ENCODE measurements at regions not wholly inside any gene's neighbourhood (a gene's known extent, or its start where the extent isn't known, plus 50 kb on each side); places are given as distances from the start of the nearest gene placed in this dataset.

DNA sequence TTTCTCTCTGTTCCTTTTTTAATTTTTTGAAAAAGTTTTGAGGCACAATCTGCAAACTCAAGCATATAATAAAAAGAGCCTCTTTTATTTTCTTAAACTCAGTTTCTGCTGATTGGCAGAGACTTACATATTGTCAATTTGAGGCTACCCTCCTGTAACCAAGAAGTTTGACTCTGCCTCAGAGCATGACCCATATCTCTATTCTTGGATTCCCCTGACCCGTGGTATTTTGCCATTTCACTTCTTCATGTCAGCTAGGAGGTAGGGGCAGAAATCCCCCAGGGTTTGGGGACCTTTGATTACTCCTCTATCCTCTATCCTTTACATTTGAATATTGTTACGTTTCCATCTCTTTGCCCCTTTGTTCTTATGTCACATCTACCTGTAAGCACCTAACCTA lies 479.1 kb upstream of the ALCAM start:
- no peaks in the 10 kb centered on the region for H3K4me1 ChIP-seq (ENCODE audit: control insufficient read depth in 2 of 3, insufficient read depth in 2 of 3, low read depth in 1 of 3, low read length in 3 of 3)
- H3K36me3 ChIP-seq (ENCODE audit: control insufficient read depth in 2 of 3, insufficient read depth in 3 of 3, low read length in 3 of 3): no peaks in the 10 kb centered on the region
- H3K9ac ChIP-seq (ENCODE audit: low read length in 3 of 3): no peak overlapping the region
- DNase-seq (no peak), FAIRE-seq (no peak)
- no peaks in the 10 kb centered on the region for H3K9me3 ChIP-seq (ENCODE audit: control insufficient read depth in 2 of 3, insufficient read depth in 1 of 3, low read length in 3 of 3)
- TF ChIP-seq, protein P1, sequence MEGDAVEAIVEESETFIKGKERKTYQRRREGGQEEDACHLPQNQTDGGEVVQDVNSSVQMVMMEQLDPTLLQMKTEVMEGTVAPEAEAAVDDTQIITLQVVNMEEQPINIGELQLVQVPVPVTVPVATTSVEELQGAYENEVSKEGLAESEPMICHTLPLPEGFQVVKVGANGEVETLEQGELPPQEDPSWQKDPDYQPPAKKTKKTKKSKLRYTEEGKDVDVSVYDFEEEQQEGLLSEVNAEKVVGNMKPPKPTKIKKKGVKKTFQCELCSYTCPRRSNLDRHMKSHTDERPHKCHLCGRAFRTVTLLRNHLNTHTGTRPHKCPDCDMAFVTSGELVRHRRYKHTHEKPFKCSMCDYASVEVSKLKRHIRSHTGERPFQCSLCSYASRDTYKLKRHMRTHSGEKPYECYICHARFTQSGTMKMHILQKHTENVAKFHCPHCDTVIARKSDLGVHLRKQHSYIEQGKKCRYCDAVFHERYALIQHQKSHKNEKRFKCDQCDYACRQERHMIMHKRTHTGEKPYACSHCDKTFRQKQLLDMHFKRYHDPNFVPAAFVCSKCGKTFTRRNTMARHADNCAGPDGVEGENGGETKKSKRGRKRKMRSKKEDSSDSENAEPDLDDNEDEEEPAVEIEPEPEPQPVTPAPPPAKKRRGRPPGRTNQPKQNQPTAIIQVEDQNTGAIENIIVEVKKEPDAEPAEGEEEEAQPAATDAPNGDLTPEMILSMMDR (IDR thresholded peaks at IDR 0.05; ENCODE audit: borderline replicate concordance, extremely low read depth, insufficient read depth): no peak
- H3K27me3 ChIP-seq (ENCODE audit: control insufficient read depth, insufficient read depth, low read length): no peaks in the 10 kb centered on the region
- H3K27ac ChIP-seq (ENCODE audit: low read depth in 2 of 2, low read length in 2 of 2): no peak overlapping the region
- H3K4me3 ChIP-seq (ENCODE audit: low read length in 3 of 3): no peak overlapping the region
- intact Hi-C loops (cut with DNase I): no loop called here

DNA sequence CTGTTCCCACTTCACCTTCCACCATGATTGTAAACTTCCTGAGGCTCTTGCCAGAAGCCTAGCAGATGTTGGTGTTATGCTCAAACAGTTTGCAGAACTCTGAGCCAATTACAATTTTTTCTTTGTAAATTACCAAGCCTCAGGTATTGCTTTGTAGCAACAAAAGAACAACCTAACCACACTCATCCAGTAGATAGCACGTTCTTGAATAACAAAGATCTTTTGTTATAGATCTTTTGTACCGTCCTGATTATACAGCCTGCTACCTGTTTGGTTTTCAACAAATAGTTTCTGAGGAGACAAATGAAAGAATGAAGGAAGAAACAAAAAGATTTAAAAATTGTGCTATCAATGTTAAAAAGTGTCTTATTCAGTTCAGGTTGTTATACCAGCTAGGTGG lies 474.7 kb upstream of the ALCAM start:
- Histone ChIP-seq H3K4me3 (ENCODE audit: low read length in 3 of 3) (no peak overlapping the region), H3K36me3 (ENCODE audit: control insufficient read depth in 2 of 3, insufficient read depth in 3 of 3, low read length in 3 of 3) (no peaks in the 10 kb centered on the region), H3K27me3 (ENCODE audit: control insufficient read depth, insufficient read depth, low read length) (no peaks in the 10 kb centered on the region), H3K9me3 (ENCODE audit: control insufficient read depth in 2 of 3, insufficient read depth in 1 of 3, low read length in 3 of 3) (no peaks in the 10 kb centered on the region), H3K9ac (ENCODE audit: low read length in 3 of 3) (no peak overlapping the region), H3K27ac (ENCODE audit: low read depth in 2 of 2, low read length in 2 of 2) (no peak overlapping the region), H3K4me1 (ENCODE audit: control insufficient read depth in 2 of 3, insufficient read depth in 2 of 3, low read depth in 1 of 3, low read length in 3 of 3) (no peaks in the 10 kb centered on the region)
- FAIRE-seq (no peak), DNase-seq (no peak)
- TF ChIP-seq, protein P1 (IDR thresholded peaks at IDR 0.05; ENCODE audit: borderline replicate concordance, extremely low read depth, insufficient read depth): no peak
- intact Hi-C loops (cut with DNase I): no loop called here

DNA sequence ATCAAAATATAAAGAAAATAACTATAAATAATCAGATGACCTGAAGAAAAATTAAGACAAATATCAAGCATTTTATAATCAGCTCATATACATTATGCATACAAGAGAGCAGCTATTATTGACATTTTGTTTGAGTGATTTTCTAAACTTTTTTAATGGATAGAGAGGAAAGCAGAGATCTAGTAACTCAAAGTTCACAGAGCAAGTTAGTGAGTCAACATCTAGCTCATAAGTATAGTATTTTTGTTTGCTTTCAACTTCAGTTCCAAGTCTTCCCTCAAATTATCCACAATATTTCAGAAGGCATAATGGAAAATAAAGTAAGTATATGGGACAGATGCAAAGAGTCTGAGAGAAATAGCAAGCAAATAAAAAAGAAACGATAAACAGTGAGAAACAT lies 470.1 kb upstream of the ALCAM start:
- Histone ChIP-seq H3K36me3 (ENCODE audit: control insufficient read depth in 2 of 3, insufficient read depth in 3 of 3, low read length in 3 of 3) (no peaks in the 10 kb centered on the region), H3K4me3 (ENCODE audit: low read length in 3 of 3) (no peak overlapping the region), H3K9me3 (ENCODE audit: control insufficient read depth in 2 of 3, insufficient read depth in 1 of 3, low read length in 3 of 3) (no peaks in the 10 kb centered on the region), H3K9ac (ENCODE audit: low read length in 3 of 3) (no peak overlapping the region), H3K4me1 (ENCODE audit: control insufficient read depth in 2 of 3, insufficient read depth in 2 of 3, low read depth in 1 of 3, low read length in 3 of 3) (no peaks in the 10 kb centered on the region), H3K27ac (ENCODE audit: low read depth in 2 of 2, low read length in 2 of 2) (no peak overlapping the region), H3K27me3 (ENCODE audit: control insufficient read depth, insufficient read depth, low read length) (no peaks in the 10 kb centered on the region)
- FAIRE-seq: no peak
- TF ChIP-seq, protein P1 (IDR thresholded peaks at IDR 0.05; ENCODE audit: borderline replicate concordance, extremely low read depth, insufficient read depth): no peak
- intact Hi-C loops (cut with DNase I): no loop called here
- no peak for DNase-seq

DNA sequence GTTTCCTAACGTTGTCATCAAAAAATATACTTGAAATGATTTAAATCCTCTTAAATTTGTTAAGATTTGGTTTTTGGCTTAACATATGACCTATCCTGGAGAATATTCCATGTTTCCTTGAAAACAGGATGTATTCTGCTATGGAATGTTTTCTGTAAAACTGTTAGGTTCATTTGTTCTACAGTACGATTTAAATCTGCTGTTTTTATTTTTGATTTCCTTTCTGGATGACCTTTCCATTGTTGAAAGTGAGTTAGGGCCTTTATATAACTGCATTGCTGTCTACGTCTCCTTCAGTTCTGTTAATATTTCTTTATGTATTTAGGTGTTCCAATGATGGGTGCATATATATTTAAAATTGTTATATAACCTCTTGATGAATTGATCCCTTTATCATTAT lies 465.3 kb upstream of the ALCAM start:
- Histone ChIP-seq H3K36me3 (ENCODE audit: control insufficient read depth in 2 of 3, insufficient read depth in 3 of 3, low read length in 3 of 3) (no peaks in the 10 kb centered on the region), H3K27me3 (ENCODE audit: control insufficient read depth, insufficient read depth, low read length) (no peaks in the 10 kb centered on the region), H3K4me1 (ENCODE audit: control insufficient read depth in 2 of 3, insufficient read depth in 2 of 3, low read depth in 1 of 3, low read length in 3 of 3) (no peaks in the 10 kb centered on the region), H3K9me3 (ENCODE audit: control insufficient read depth in 2 of 3, insufficient read depth in 1 of 3, low read length in 3 of 3) (no peaks in the 10 kb centered on the region), H3K4me3 (ENCODE audit: low read length in 3 of 3) (no peak overlapping the region), H3K9ac (ENCODE audit: low read length in 3 of 3) (no peak overlapping the region), H3K27ac (ENCODE audit: low read depth in 2 of 2, low read length in 2 of 2) (no peak overlapping the region)
- intact Hi-C loops (cut with DNase I): no loop called here
- FAIRE-seq (no peak), DNase-seq (no peak)
- TF ChIP-seq, protein P1 (IDR thresholded peaks at IDR 0.05; ENCODE audit: borderline replicate concordance, extremely low read depth, insufficient read depth): no peak
